Kasumi-1 (cell line): ENCODE measurements at regions not wholly inside any gene's neighbourhood (a gene's known extent, or its start where the extent isn't known, plus 50 kb on each side); places are given as distances from the start of the nearest gene placed in this dataset.

ENCODE experiments used
- DNase-seq, 2 experiments: peaks; one replicate each; lab custom pipeline; 2025; lab: John Stamatoyannopoulos, UW

GRCh38 chr9:14962193-14962882 is 52.1 kb upstream of the FREM1 start:
- no peak for DNase-seq

- DNase-seq, result no peak
Measured at GRCh38 chr9:14961372-14962068, 51.3 kb upstream of the FREM1 start.

GRCh38 chr9:14960881-14961280 is 50.7 kb upstream of the FREM1 start:
- no peak for DNase-seq
